Skeletal muscle tissue (tissue), 3 donors: ENCODE measurements at regions not wholly inside any gene's neighbourhood (a gene's known extent, or its start where the extent isn't known, plus 50 kb on each side); places are given as distances from the start of the nearest gene placed in this dataset.
"Not testable (repeated sequence)": the region's sequence is repeated elsewhere in the genome, so short reads cannot be mapped to it uniquely, and the experiment has no call there.

Source experiments
- H3K27ac ChIP-seq: one replicate; pipeline ENCODE4 v1.7.0; 2013; ENCODE audit warnings: mild to moderate bottlenecking, low read depth, low read length, inconsistent platforms
- H3K27me3 ChIP-seq, 3 donors: one replicate each; pipeline ENCODE4 v1.7.0; 2013; ENCODE audit warnings: low read length in 3 of 3; ENCODE audit not compliant: control insufficient read depth in 3 of 3, insufficient read depth in 3 of 3
- H3K36me3 ChIP-seq, 3 donors: one replicate each; pipeline ENCODE4 v1.7.0; 2013; ENCODE audit warnings: low read length in 3 of 3; ENCODE audit not compliant: control insufficient read depth in 3 of 3, insufficient read depth in 3 of 3
- H3K4me1 ChIP-seq, 3 donors: one replicate each; pipeline ENCODE4 v1.7.0; 2013; ENCODE audit warnings: low read length in 3 of 3, mild to moderate bottlenecking in 3 of 3; ENCODE audit not compliant: control insufficient read depth in 3 of 3, insufficient read depth in 3 of 3
- H3K4me3 ChIP-seq, 3 donors: one replicate each; pipeline ENCODE4 v1.7.0; 2013; ENCODE audit warnings: low read length in 3 of 3
- H3K9ac ChIP-seq, 3 donors: one replicate each; pipeline ENCODE4 v1.7.0; 2013; ENCODE audit warnings: low read length in 3 of 3, mild to moderate bottlenecking in 3 of 3, moderate library complexity in 2 of 3, low read depth in 1 of 3
- H3K9me3 ChIP-seq, 3 donors: one replicate each; pipeline ENCODE4 v1.7.0; 2013; ENCODE audit warnings: low read length in 3 of 3; ENCODE audit not compliant: control insufficient read depth in 3 of 3
- donor health status: Osteomylitis.

- H3K4me1 ChIP-seq, H3K27me3 ChIP-seq, H3K9me3 ChIP-seq, H3K4me3 ChIP-seq, H3K36me3 ChIP-seq, H3K9ac ChIP-seq, H3K27ac ChIP-seq: not testable (repeated sequence)
These were observed 70.8 kb downstream of the TBC1D26 start for GRCh38 chr17:15802917-15803316.

- H3K9me3 ChIP-seq, H3K4me1 ChIP-seq, H3K9ac ChIP-seq, H3K4me3 ChIP-seq, H3K36me3 ChIP-seq, H3K27ac ChIP-seq, H3K27me3 ChIP-seq: not testable (repeated sequence)
These were observed 74.7 kb downstream of the TBC1D26 start for GRCh38 chr17:15806825-15807224.

GRCh38 chr17:15813388-15813787 lies 81.3 kb downstream of the TBC1D26 start:
- not testable (repeated sequence) for H3K4me1 ChIP-seq, H3K27ac ChIP-seq, H3K27me3 ChIP-seq, H3K9ac ChIP-seq, H3K36me3 ChIP-seq, H3K9me3 ChIP-seq, H3K4me3 ChIP-seq

GRCh38 chr17:15814003-15814402 lies 81.9 kb downstream of the TBC1D26 start:
- H3K27ac ChIP-seq, H3K9ac ChIP-seq, H3K4me1 ChIP-seq, H3K36me3 ChIP-seq, H3K27me3 ChIP-seq, H3K4me3 ChIP-seq, H3K9me3 ChIP-seq: not testable (repeated sequence)

GRCh38 chr17:15817861-15818260 lies 85.8 kb downstream of the TBC1D26 start:
- H3K27me3 ChIP-seq, H3K4me3 ChIP-seq, H3K36me3 ChIP-seq, H3K27ac ChIP-seq, H3K9me3 ChIP-seq, H3K9ac ChIP-seq, H3K4me1 ChIP-seq: not testable (repeated sequence)

GRCh38 chr17:15822280-15822679 lies 90.2 kb downstream of the TBC1D26 start:
- not testable (repeated sequence) for H3K36me3 ChIP-seq, H3K9ac ChIP-seq, H3K27me3 ChIP-seq, H3K4me1 ChIP-seq, H3K9me3 ChIP-seq, H3K27ac ChIP-seq, H3K4me3 ChIP-seq

GRCh38 chr17:15828727-15829314 lies 96.7 kb downstream of the TBC1D26 start:
- not testable (repeated sequence) for H3K36me3 ChIP-seq, H3K4me1 ChIP-seq, H3K27me3 ChIP-seq, H3K9ac ChIP-seq, H3K9me3 ChIP-seq, H3K27ac ChIP-seq
- H3K4me3 ChIP-seq: peak overlapping the region in 1 of 3 donors; percentile 38

GRCh38 chr17:15830221-15830620 lies 98.1 kb downstream of the TBC1D26 start:
- not testable (repeated sequence) for H3K9me3 ChIP-seq, H3K4me1 ChIP-seq, H3K36me3 ChIP-seq, H3K27ac ChIP-seq, H3K9ac ChIP-seq, H3K27me3 ChIP-seq, H3K4me3 ChIP-seq

GRCh38 chr17:15831182-15831581 lies 99.1 kb downstream of the TBC1D26 start:
- not testable (repeated sequence) for H3K9me3 ChIP-seq, H3K27ac ChIP-seq, H3K4me3 ChIP-seq, H3K4me1 ChIP-seq, H3K36me3 ChIP-seq, H3K9ac ChIP-seq, H3K27me3 ChIP-seq

GRCh38 chr17:15832921-15833480 lies 100.9 kb downstream of the TBC1D26 start:
- not testable (repeated sequence) for H3K4me3 ChIP-seq, H3K4me1 ChIP-seq, H3K9ac ChIP-seq, H3K27me3 ChIP-seq, H3K27ac ChIP-seq, H3K9me3 ChIP-seq, H3K36me3 ChIP-seq

GRCh38 chr17:15833890-15834289 lies 101.8 kb downstream of the TBC1D26 start:
- not testable (repeated sequence) for H3K27me3 ChIP-seq, H3K4me3 ChIP-seq, H3K27ac ChIP-seq, H3K9ac ChIP-seq, H3K9me3 ChIP-seq, H3K36me3 ChIP-seq, H3K4me1 ChIP-seq
